Natural killer cell treated with Interleukin-12 subunit alpha and Interleukin-12 subunit beta and Interleukin-15 and Interleukin-18, amount 100 ng/mL, for 72 hours (primary cell): ENCODE measurements at regions not wholly inside any gene's neighbourhood (a gene's known extent, or its start where the extent isn't known, plus 50 kb on each side); places are given as distances from the start of the nearest gene placed in this dataset.

Source experiments
- ATAC-seq, 2 donors: fragments of 150-1000 bp; cut with Tn5 transposase in 1 of 2; sonication (Bioruptor Pico), chemical (Tn5 transposase) in 1 of 2; 2 replicates each; pipeline ENCODE4 v1.10.0; 2021
- DNase-seq: peaks from one replicate; pipeline ENCODE4 v3.0.0; 2022; ENCODE audit warnings: low spot score
- H3K27ac Mint-ChIP-seq, 2 donors: 1 replicate in 1 of 2; 2 replicates in 1 of 2; pipeline ENCODE4 v1.8.0; 2022; ENCODE audit warnings: mixed read lengths in 2 of 2, mild to moderate bottlenecking in 1 of 2, moderate library complexity in 1 of 2
- H3K27me3 Mint-ChIP-seq, 2 donors: 1 replicate in 1 of 2; 2 replicates in 1 of 2; pipeline ENCODE4 v1.8.0; 2022; ENCODE audit warnings: mixed read lengths in 2 of 2
- H3K36me3 Mint-ChIP-seq: one replicate; pipeline ENCODE4 v1.8.0; 2022; ENCODE audit warnings: mixed read lengths
- H3K4me1 Mint-ChIP-seq, 2 donors: 1 replicate in 1 of 2; 2 replicates in 1 of 2; pipeline ENCODE4 v1.8.0; 2022; ENCODE audit warnings: low read depth in 2 of 2, mixed read lengths in 2 of 2, mild to moderate bottlenecking in 1 of 2
- H3K4me3 Mint-ChIP-seq: one replicate; pipeline ENCODE4 v1.8.0; 2022; ENCODE audit warnings: mixed read lengths
- H3K9me3 Mint-ChIP-seq: 2 replicates; pipeline ENCODE4 v1.8.0; 2022; ENCODE audit warnings: mixed read lengths

- Mint-ChIP-seq H3K27me3 (peaks cover 0 to 2% of the 10 kb centered on the region in 2 donors), H3K4me1 (no peaks in the 10 kb centered on the region)
Measured at GRCh38 chr9:135267191-135267809, 179.8 kb downstream of the OLFM1 start.

GRCh38 chr9:135268031-135268430, 180.6 kb downstream of the OLFM1 start:
- no peak for DNase-seq
- Mint-ChIP-seq H3K4me3 (no peak overlapping the region), H3K4me1 (no peaks in the 10 kb centered on the region), H3K27ac (no peak overlapping the region), H3K9me3 (no peaks in the 10 kb centered on the region), H3K36me3 (no peaks in the 10 kb centered on the region), H3K27me3 (peaks cover 0 to 2% of the 10 kb centered on the region in 2 donors)
- no peak for ATAC-seq

More at GRCh38 chr9:135267191-135267809, 179.8 kb downstream of the OLFM1 start:
- H3K9me3 Mint-ChIP-seq, result no peaks in the 10 kb centered on the region
- DNase-seq (no peak), ATAC-seq (no peak)
- no peak overlapping the region for H3K27ac Mint-ChIP-seq
- H3K4me3 Mint-ChIP-seq, result no peak overlapping the region
- no peaks in the 10 kb centered on the region for H3K36me3 Mint-ChIP-seq

GRCh38 chr9:135268981-135269380, 181.5 kb downstream of the OLFM1 start:
- Mint-ChIP-seq H3K27ac (no peak overlapping the region), H3K36me3 (no peaks in the 10 kb centered on the region), H3K4me3 (no peak overlapping the region), H3K27me3 (peaks cover 0 to 2% of the 10 kb centered on the region in 2 donors), H3K4me1 (no peaks in the 10 kb centered on the region), H3K9me3 (no peaks in the 10 kb centered on the region)
- ATAC-seq (no peak), DNase-seq (no peak)

DNA sequence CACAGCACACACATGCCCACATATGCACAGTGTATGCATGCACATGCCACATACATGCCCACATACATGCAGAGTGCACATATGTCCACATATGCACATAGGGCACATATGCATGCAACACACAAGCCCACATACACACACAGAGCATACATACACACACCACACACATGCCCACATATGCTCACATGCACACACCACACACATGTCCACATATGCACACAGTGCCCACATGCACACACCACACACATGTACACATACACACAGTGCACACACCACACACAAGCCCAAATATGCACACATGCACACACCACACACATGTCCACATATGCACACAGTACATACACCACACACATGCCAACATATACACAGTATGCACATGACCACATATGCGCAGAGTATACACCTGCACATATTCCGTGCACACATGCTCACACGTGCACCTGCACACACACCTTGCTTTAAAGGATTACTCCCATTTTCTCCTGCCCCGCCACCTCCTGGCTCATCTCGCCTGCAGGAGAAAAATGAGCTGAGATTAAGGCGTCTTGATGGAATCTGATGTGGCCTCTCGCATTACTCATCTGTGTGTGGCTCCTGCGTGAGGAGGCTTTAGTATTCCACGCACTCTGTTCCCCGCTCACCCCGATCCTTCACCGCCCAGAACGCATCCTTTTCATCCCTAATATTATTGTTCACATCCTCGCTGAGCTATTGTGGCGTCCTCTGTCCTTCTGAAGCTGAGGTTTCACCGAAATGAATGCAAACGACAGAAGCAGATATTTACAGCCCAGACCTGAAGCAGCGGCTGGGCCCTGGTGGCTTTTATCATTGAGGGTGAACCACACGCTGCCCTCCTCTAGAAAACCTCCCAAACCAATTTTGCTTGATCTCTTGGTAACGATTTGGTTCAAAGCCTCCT, 182.7 kb downstream of the OLFM1 start:
- H3K27me3 Mint-ChIP-seq, result peaks cover 0 to 5% of the 10 kb centered on the region in 2 donors
- ATAC-seq (peak in 1 of 2 donors; percentile 33), DNase-seq (no peak)
- no peak overlapping the region for H3K27ac Mint-ChIP-seq
- no peaks in the 10 kb centered on the region for H3K36me3 Mint-ChIP-seq
- no peaks in the 10 kb centered on the region for H3K4me1 Mint-ChIP-seq
- H3K9me3 Mint-ChIP-seq, result no peaks in the 10 kb centered on the region
- H3K4me3 Mint-ChIP-seq, result no peak overlapping the region

DNA sequence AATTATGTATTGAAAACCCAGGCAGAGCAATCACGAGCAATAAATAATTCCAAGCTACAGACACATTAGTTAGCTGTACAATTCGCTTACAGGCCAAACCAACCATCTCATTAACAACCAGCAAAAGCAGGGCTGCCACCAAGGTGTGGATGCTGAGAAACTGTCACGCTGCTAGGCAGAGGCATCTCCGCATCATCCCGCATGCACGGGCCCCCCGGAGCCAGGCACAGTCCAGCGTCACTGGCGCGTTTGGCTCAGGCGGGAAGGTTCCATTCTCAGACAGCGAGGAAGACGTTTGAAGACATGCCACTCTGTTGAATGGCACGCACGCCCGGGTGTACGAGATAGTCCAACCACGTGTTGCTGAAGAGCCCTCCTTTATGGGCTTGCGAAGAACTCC, 184.0 kb downstream of the OLFM1 start:
- no peak overlapping the region for H3K27ac Mint-ChIP-seq
- no peak overlapping the region for H3K4me3 Mint-ChIP-seq
- H3K4me1 Mint-ChIP-seq, result no peaks in the 10 kb centered on the region
- peaks cover 0 to 3% of the 10 kb centered on the region in 2 donors for H3K27me3 Mint-ChIP-seq
- ATAC-seq, result no peak
- H3K9me3 Mint-ChIP-seq, result no peaks in the 10 kb centered on the region
- no peak for DNase-seq
- H3K36me3 Mint-ChIP-seq, result no peaks in the 10 kb centered on the region

DNA sequence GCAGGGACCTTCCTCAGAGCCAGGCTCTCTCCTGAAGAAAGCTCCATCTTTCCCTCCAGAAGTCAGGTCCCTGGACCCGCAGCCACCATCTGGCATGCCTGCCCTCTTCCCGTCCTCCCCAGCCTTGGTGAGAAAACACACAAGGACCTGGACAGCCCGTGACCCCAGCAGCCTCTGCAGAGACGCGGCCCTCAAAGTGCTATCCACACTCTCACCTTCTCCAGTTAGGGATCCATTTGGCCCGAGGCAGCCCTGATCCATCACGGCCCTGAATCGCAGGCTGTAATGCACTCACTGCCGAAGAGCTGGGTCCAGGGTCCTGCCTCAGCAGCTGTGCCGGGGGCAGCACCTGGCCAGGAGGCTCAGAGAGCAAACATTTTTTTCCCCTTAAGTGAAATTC, 185.1 kb downstream of the OLFM1 start:
- Mint-ChIP-seq H3K36me3 (no peaks in the 10 kb centered on the region), H3K4me3 (no peak overlapping the region), H3K4me1 (no peaks in the 10 kb centered on the region), H3K27ac (no peak overlapping the region), H3K27me3 (peaks cover 0 to 3% of the 10 kb centered on the region in 2 donors), H3K9me3 (no peaks in the 10 kb centered on the region)
- DNase-seq (no peak), ATAC-seq (no peak)

- Mint-ChIP-seq H3K36me3 (no peaks in the 10 kb centered on the region), H3K4me1 (no peaks in the 10 kb centered on the region), H3K9me3 (no peaks in the 10 kb centered on the region), H3K27ac (no peak overlapping the region), H3K4me3 (no peak overlapping the region), H3K27me3 (peaks cover 0 to 3% of the 10 kb centered on the region in 2 donors)
- DNase-seq, result no peak
- ATAC-seq, result no peak
Measured at GRCh38 chr9:135273008-135273407, 185.5 kb downstream of the OLFM1 start.

GRCh38 chr9:135275163-135275562, 187.7 kb downstream of the OLFM1 start:
- H3K9me3 Mint-ChIP-seq, result no peaks in the 10 kb centered on the region
- DNase-seq (no peak), ATAC-seq (no peak)
- H3K36me3 Mint-ChIP-seq, result no peaks in the 10 kb centered on the region
- no peak overlapping the region for H3K27ac Mint-ChIP-seq
- peaks cover 0 to 5% of the 10 kb centered on the region in 2 donors for H3K27me3 Mint-ChIP-seq
- H3K4me3 Mint-ChIP-seq, result no peak overlapping the region
- H3K4me1 Mint-ChIP-seq, result no peaks in the 10 kb centered on the region

DNA sequence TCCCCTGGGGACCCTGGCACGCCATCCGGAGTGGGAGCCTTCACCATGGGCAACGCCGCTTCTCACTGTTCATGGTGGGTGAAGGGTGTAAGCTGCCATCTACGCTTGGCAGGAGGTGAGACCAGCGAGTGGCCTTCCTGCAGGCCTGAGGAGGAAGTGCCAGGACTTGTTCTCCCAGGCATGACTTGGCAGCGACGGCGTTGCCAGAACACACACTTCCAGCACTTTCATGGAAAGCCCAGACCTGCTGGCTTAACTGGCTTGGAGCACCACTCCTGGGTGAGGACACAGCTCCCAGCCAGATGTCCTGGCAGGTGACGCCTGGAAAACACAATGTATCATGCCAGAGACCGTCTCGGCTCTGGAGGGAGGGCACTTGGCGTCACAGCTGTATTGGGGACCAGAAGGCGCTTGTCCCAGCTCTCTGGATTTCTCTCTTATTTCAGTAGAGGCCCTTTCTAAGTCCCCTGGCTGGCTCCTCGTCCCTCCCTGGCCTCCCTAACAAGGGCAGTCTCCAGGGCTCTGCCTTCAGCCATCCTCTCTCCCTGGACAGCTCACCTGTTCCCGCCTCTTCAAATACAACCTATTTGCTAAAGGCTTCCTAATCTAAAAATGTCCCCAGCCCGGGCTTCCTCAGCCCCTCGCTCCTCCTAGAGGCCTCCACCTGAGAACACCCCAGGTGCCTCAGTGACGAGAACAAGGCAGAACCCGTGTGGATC, 188.3 kb downstream of the OLFM1 start:
- peaks cover 0 to 5% of the 10 kb centered on the region in 2 donors for H3K27me3 Mint-ChIP-seq
- H3K36me3 Mint-ChIP-seq, result no peaks in the 10 kb centered on the region

DNA sequence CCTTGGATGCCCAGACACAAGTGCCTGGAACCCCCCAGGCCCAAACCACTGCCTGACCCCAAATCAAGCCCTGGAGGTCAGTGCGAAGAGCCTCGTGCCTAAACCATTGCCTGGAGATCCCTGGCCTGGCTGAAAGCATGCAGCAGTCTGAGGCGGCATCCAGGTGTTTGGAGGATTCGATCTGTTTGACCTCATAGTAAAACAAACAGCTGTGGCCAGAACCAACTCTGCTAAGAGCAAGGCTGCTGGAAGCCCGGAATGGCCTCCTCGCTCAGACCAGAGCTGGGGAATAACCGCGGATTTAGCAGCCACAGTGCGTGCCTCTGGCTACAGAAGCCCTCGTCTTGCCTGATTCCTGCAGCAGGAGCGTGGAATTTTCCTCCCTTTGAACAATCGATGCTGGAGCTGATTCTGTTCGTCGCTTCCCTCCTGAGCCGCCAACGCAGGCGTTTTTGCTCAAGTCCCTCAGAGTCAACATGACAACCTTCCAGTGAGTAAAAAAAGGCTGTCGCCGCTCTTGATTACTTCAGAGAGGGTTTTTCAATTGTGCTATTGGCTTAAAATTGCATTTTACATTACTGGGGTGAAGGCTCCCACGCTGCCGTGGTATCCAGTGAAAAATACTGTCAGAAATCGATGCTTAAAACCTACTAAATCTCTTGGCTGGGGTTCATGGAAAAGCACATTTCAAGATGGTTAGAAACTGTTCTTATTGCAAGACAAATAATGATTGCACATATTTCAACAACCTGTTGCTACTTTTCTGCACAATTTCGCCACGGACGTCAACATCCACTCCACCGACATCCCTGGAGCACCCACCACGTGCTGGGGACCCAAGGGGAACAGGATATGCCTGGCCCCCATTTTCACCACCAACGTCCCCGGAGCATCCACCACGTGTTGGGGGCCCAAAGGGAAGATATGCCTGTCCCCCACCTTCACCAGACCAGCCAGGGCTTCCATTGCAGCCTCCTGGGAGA, 190.0 kb downstream of the OLFM1 start:
- no peak for DNase-seq
- no peak for ATAC-seq
- Mint-ChIP-seq H3K36me3 (no peaks in the 10 kb centered on the region), H3K27me3 (peaks cover 0 to 7% of the 10 kb centered on the region in 2 donors), H3K9me3 (no peaks in the 10 kb centered on the region), H3K27ac (no peak overlapping the region), H3K4me1 (no peaks in the 10 kb centered on the region), H3K4me3 (no peak overlapping the region)

More for the DNA sequence above, 188.3 kb downstream of the OLFM1 start:
- Mint-ChIP-seq H3K27ac (no peak overlapping the region), H3K4me1 (no peaks in the 10 kb centered on the region), H3K9me3 (no peaks in the 10 kb centered on the region), H3K4me3 (no peak overlapping the region)
- DNase-seq (no peak), ATAC-seq (no peak)

GRCh38 chr9:135278586-135278985, 191.1 kb downstream of the OLFM1 start:
- Mint-ChIP-seq H3K27ac (no peak overlapping the region), H3K9me3 (no peaks in the 10 kb centered on the region), H3K4me1 (no peaks in the 10 kb centered on the region), H3K27me3 (peaks cover 0 to 7% of the 10 kb centered on the region in 2 donors), H3K36me3 (no peaks in the 10 kb centered on the region), H3K4me3 (no peak overlapping the region)
- DNase-seq, result no peak
- no peak for ATAC-seq

- H3K4me1 Mint-ChIP-seq, result no peaks in the 10 kb centered on the region
- H3K9me3 Mint-ChIP-seq, result no peaks in the 10 kb centered on the region
- ATAC-seq, result no peak
- no peak for DNase-seq
- H3K27ac Mint-ChIP-seq, result no peak overlapping the region
- H3K27me3 Mint-ChIP-seq, result peaks cover 0 to 7% of the 10 kb centered on the region in 2 donors
- no peaks in the 10 kb centered on the region for H3K36me3 Mint-ChIP-seq
- no peak overlapping the region for H3K4me3 Mint-ChIP-seq
Measured at GRCh38 chr9:135279385-135279784, 191.9 kb downstream of the OLFM1 start.

DNA sequence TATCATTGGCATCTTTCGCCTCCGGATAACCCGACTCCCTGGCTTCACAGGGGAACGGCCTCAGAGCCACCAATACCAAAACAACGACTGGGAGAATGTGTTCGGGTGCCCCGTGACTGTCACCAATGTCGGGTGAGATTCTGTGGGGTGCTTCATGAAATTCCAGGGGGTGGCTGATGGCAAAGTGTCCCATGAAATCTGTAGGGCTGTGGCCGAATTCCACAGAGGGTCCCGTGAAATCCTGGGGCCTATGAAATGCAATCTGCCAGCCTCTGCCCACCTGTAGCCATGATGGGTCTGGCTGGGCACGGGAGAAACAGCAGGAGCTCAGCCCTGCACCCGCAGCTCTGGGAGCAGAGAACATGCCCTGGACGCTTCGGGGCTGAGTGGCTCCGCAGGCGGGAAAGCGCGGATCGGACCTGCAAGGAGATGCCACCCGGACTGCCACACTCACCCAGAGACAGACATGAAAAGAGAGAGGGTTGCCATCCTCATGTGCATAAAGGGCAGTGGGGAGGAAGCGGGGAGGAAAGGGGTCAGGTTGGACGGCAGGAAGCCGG, 192.4 kb downstream of the OLFM1 start:
- no peak overlapping the region for H3K27ac Mint-ChIP-seq
- H3K36me3 Mint-ChIP-seq, result no peaks in the 10 kb centered on the region
- peaks cover 0 to 6% of the 10 kb centered on the region in 2 donors for H3K27me3 Mint-ChIP-seq
- H3K4me1 Mint-ChIP-seq, result no peaks in the 10 kb centered on the region
- no peak overlapping the region for H3K4me3 Mint-ChIP-seq
- ATAC-seq (no peak), DNase-seq (no peak)
- no peaks in the 10 kb centered on the region for H3K9me3 Mint-ChIP-seq
